HEK293 (cell line): ENCODE measurements at regions not wholly inside any gene's neighbourhood (a gene's known extent, or its start where the extent isn't known, plus 50 kb on each side); places are given as distances from the start of the nearest gene placed in this dataset.
A peak's percentile ranks its signal among the peaks of the same experiment; 100 is the strongest.

Experiments used
- CTCF ChIP-seq: fragments of 450-650 bp; formaldehyde crosslinking; IDR thresholded peaks from 2 replicates; pipeline ENCODE4 v1.5.1; 2016; ENCODE audit warnings: missing biosample characterization, missing genetic modification characterization
- EGR2 ChIP-seq: fragments of 450-650 bp; formaldehyde crosslinking; IDR thresholded peaks from 2 replicates; pipeline ENCODE4 v1.5.1; 2016; ENCODE audit warnings: low read depth, missing biosample characterization, missing genetic modification characterization
- FEZF1 ChIP-seq: fragments of 450-650 bp; formaldehyde crosslinking; IDR thresholded peaks from 2 replicates; pipeline ENCODE4 v1.5.1; 2016; ENCODE audit warnings: missing biosample characterization, missing genetic modification characterization
- GLIS2 ChIP-seq: fragments of 450-650 bp; formaldehyde crosslinking; IDR thresholded peaks from 2 replicates; pipeline ENCODE4 v1.5.1; 2016; ENCODE audit warnings: missing biosample characterization, missing genetic modification characterization
- KLF1 ChIP-seq: fragments of 450-650 bp; formaldehyde crosslinking; IDR thresholded peaks from 2 replicates; pipeline ENCODE4 v1.5.1; 2016; ENCODE audit warnings: missing biosample characterization, missing genetic modification characterization
- PRDM10 ChIP-seq: fragments of 450-650 bp; formaldehyde crosslinking; IDR thresholded peaks from 2 replicates; pipeline ENCODE4 v1.5.1; 2016; ENCODE audit warnings: missing biosample characterization, missing genetic modification characterization
- PRDM2 ChIP-seq: fragments of 450-650 bp; formaldehyde crosslinking; IDR thresholded peaks from 2 replicates; pipeline ENCODE4 v1.5.1; 2016; ENCODE audit warnings: missing biosample characterization, missing genetic modification characterization, borderline replicate concordance
- SP3 ChIP-seq: fragments of 450-650 bp; formaldehyde crosslinking; IDR thresholded peaks from 2 replicates; pipeline ENCODE4 v1.5.1; 2016; ENCODE audit warnings: missing biosample characterization, missing genetic modification characterization
- YY2 ChIP-seq: fragments of 450-650 bp; formaldehyde crosslinking; IDR thresholded peaks from 2 replicates; pipeline ENCODE4 v1.5.1; 2016; ENCODE audit warnings: missing biosample characterization, missing genetic modification characterization
- ZBTB20 ChIP-seq: fragments of 450-650 bp; formaldehyde crosslinking; IDR thresholded peaks from 2 replicates; pipeline ENCODE4 v1.5.1; 2016; ENCODE audit warnings: missing biosample characterization, missing genetic modification characterization
- ZEB2 ChIP-seq: fragments of 450-650 bp; formaldehyde crosslinking; IDR thresholded peaks from 2 replicates; pipeline ENCODE4 v1.5.1; 2016; ENCODE audit warnings: missing biosample characterization, missing genetic modification characterization
- ZNF148 ChIP-seq: fragments of 450-650 bp; formaldehyde crosslinking; IDR thresholded peaks from 2 replicates; pipeline ENCODE4 v1.5.0; 2017; ENCODE audit warnings: missing biosample characterization, missing genetic modification characterization, borderline replicate concordance
- ZNF18 ChIP-seq: fragments of 450-650 bp; formaldehyde crosslinking; IDR thresholded peaks from 2 replicates; pipeline ENCODE4 v1.5.1; 2016; ENCODE audit warnings: missing biosample characterization, missing genetic modification characterization
- ZNF366 ChIP-seq: fragments of 450-650 bp; formaldehyde crosslinking; conservative IDR thresholded peaks from 2 replicates; pipeline ENCODE4 v1.5.1; 2016; ENCODE audit warnings: missing biosample characterization, missing genetic modification characterization
- ZNF391 ChIP-seq: fragments of 450-650 bp; formaldehyde crosslinking; IDR thresholded peaks from 2 replicates; pipeline ENCODE4 v1.5.1; 2016; ENCODE audit warnings: low read depth, missing biosample characterization, missing genetic modification characterization, borderline replicate concordance
- ZNF398 ChIP-seq: fragments of 450-650 bp; formaldehyde crosslinking; IDR thresholded peaks from 2 replicates; pipeline ENCODE4 v1.5.1; 2017; ENCODE audit warnings: missing biosample characterization, missing genetic modification characterization
- ZNF416 ChIP-seq: fragments of 450-650 bp; formaldehyde crosslinking; IDR thresholded peaks from 2 replicates; pipeline ENCODE4 v1.5.1; 2016; ENCODE audit warnings: missing biosample characterization, missing genetic modification characterization
- ZNF610 ChIP-seq: fragments of 450-650 bp; formaldehyde crosslinking; IDR thresholded peaks from 2 replicates; pipeline ENCODE4 v1.5.1; 2016; ENCODE audit warnings: missing biosample characterization, missing genetic modification characterization, borderline replicate concordance
- ZNF677 ChIP-seq: fragments of 450-650 bp; IDR thresholded peaks from 2 replicates; pipeline ENCODE4 v1.5.0; 2018; ENCODE audit warnings: missing biosample characterization, mild to moderate bottlenecking, missing genetic modification characterization, moderate library complexity
- ZNF76 ChIP-seq: fragments of 450-650 bp; formaldehyde crosslinking; IDR thresholded peaks from 2 replicates; pipeline ENCODE4; 2016; ENCODE audit warnings: low read depth, missing biosample characterization, missing genetic modification characterization, borderline replicate concordance
- ZNF843 ChIP-seq: fragments of 450-650 bp; formaldehyde crosslinking; IDR thresholded peaks from 2 replicates; pipeline ENCODE4 v1.5.1; 2016; ENCODE audit warnings: missing biosample characterization, missing genetic modification characterization

GRCh38 chr14:76956316-76957090 is 72.0 kb downstream of the IRF2BPL start (continued):
- TF ChIP-seq PRDM2 (tag by site-specific recombination), result no peak
- TF ChIP-seq CTCF, result peak; percentile 47; the same call in 1 of the 2 replicates
- peak; percentile 68 for TF ChIP-seq ZBTB20
- TF ChIP-seq ZNF366, result peak; percentile 71
- peak; percentile 69; the same call in 1 of the 2 replicates for TF ChIP-seq ZNF18 (tag by site-specific recombination)
- peak; percentile 70 for TF ChIP-seq PRDM10
- peak; percentile 15; the same call in 1 of the 2 replicates for TF ChIP-seq FEZF1 (tag by site-specific recombination)
- no peak for TF ChIP-seq ZNF416
- TF ChIP-seq SP3 (tag by site-specific recombination), result peak; percentile 60
- TF ChIP-seq ZNF76, result peak; percentile 39; the same call in 1 of the 2 replicates
- peak; percentile 85 for TF ChIP-seq ZNF677 (tag by site-specific recombination)
- TF ChIP-seq ZEB2 (tag by site-specific recombination), result peak; percentile 50; the same call in 1 of the 2 replicates
- peak; percentile 87 for TF ChIP-seq EGR2 (tag by site-specific recombination)
- no peak for TF ChIP-seq ZNF610
- peak; percentile 98 for TF ChIP-seq KLF1 (tag by site-specific recombination)
- peak; percentile 57; the same call in 1 of the 2 replicates for TF ChIP-seq ZNF391 (tag by site-specific recombination)
- TF ChIP-seq YY2, result no peak
- peak; percentile 81 for TF ChIP-seq GLIS2 (tag by site-specific recombination)
- peak; percentile 35; the same call in 1 of the 2 replicates for TF ChIP-seq ZNF843 (tag by site-specific recombination)
- TF ChIP-seq ZNF148 (tag by site-specific recombination), result no peak
- TF ChIP-seq ZNF398, result peak; percentile 94
